Osteoblast (primary cell): ENCODE measurements at regions not wholly inside any gene's neighbourhood (a gene's known extent, or its start where the extent isn't known, plus 50 kb on each side); places are given as distances from the start of the nearest gene placed in this dataset.
"Not testable (repeated sequence)": the region's sequence is repeated elsewhere in the genome, so short reads cannot be mapped to it uniquely, and the experiment has no call there.

Experiments
- DNase-seq: peaks from one replicate; pipeline ENCODE4 v3.0.0; 2011; ENCODE audit warnings: low spot score, mixed read lengths; ENCODE audit not compliant: insufficient read length; ENCODE audit errors: missing footprints
- H2AFZ ChIP-seq: 2 replicates; pipeline ENCODE4 v1.6.0; 2011; ENCODE audit warnings: mild to moderate bottlenecking, low read length
- H3K27ac ChIP-seq: 2 replicates; pipeline ENCODE4 v1.5.1; 2011; ENCODE audit warnings: mild to moderate bottlenecking, low read depth, low read length, moderate library complexity
- H3K27me3 ChIP-seq: 2 replicates; pipeline ENCODE4 v1.6.0; 2012; ENCODE audit warnings: mild to moderate bottlenecking, control low read depth, inconsistent platforms, low read length, moderate library complexity; ENCODE audit not compliant: insufficient read depth
- H3K36me3 ChIP-seq: 2 replicates; pipeline ENCODE4 v1.5.1; 2011; ENCODE audit warnings: mild to moderate bottlenecking, low read length, control low read depth, moderate library complexity; ENCODE audit not compliant: insufficient read depth
- H3K4me1 ChIP-seq: 2 replicates; pipeline ENCODE4 v1.5.1; 2011; ENCODE audit warnings: mild to moderate bottlenecking, low read length, control low read depth, moderate library complexity; ENCODE audit not compliant: insufficient read depth
- H3K4me2 ChIP-seq: 2 replicates; pipeline ENCODE4 v1.6.0; 2011; ENCODE audit warnings: mild to moderate bottlenecking, low read length; ENCODE audit not compliant: insufficient read depth
- H3K4me3 ChIP-seq: fragments of 200-600 bp; sonication (generic); 3 replicates; pipeline ENCODE4 v1.5.1; 2012; ENCODE audit warnings: mild to moderate bottlenecking, low read length, inconsistent platforms; ENCODE audit not compliant: insufficient read depth
- H3K79me2 ChIP-seq: 2 replicates; pipeline ENCODE4 v1.6.0; 2012; ENCODE audit warnings: mild to moderate bottlenecking, low read length, control low read depth, inconsistent platforms; ENCODE audit not compliant: insufficient read depth
- H3K9me3 ChIP-seq: 2 replicates; pipeline ENCODE4 v1.5.1; 2011; ENCODE audit warnings: low read depth, low read length, control low read depth
- H4K20me1 ChIP-seq: 2 replicates; pipeline ENCODE4 v1.6.0; 2012; ENCODE audit warnings: mild to moderate bottlenecking, low read length, control low read depth; ENCODE audit not compliant: insufficient read depth
- CTCF ChIP-seq: IDR thresholded peaks from 2 replicates; pipeline ENCODE4 v1.5.1; 2011; ENCODE audit warnings: mild to moderate bottlenecking, low read depth, low read length, moderate library complexity; ENCODE audit errors: extremely low read depth

GRCh38 chr2:126952216-126952615 lies 53.5 kb downstream of the TEX51 start:
- Histone ChIP-seq H2AFZ (no peak overlapping the region), H3K36me3 (no peaks in the 10 kb centered on the region), H3K9me3 (no peaks in the 10 kb centered on the region), H3K27me3 (peaks cover 3% of the 10 kb centered on the region), H3K79me2 (no peaks in the 10 kb centered on the region), H3K27ac (no peak overlapping the region), H3K4me2 (no peak overlapping the region), H3K4me3 (no peak overlapping the region), H4K20me1 (no peaks in the 10 kb centered on the region), H3K4me1 (no peaks in the 10 kb centered on the region)
- TF ChIP-seq CTCF, result no peak
- DNase-seq, result no peak

- no peak overlapping the region for H3K27ac ChIP-seq
- no peaks in the 10 kb centered on the region for H4K20me1 ChIP-seq
- H3K4me3 ChIP-seq, result no peak overlapping the region
- no peak overlapping the region for H2AFZ ChIP-seq
- no peaks in the 10 kb centered on the region for H3K36me3 ChIP-seq
- no peak for TF ChIP-seq CTCF
- H3K9me3 ChIP-seq, result no peaks in the 10 kb centered on the region
- DNase-seq, result no peak
- no peak overlapping the region for H3K4me2 ChIP-seq
- peaks cover 3% of the 10 kb centered on the region for H3K27me3 ChIP-seq
- no peaks in the 10 kb centered on the region for H3K4me1 ChIP-seq
- no peaks in the 10 kb centered on the region for H3K79me2 ChIP-seq
These were observed 54.8 kb downstream of the TEX51 start for GRCh38 chr2:126953483-126953882.

GRCh38 chr2:126954831-126955230 lies 56.1 kb downstream of the TEX51 start:
- DNase-seq, result no peak
- no peak for TF ChIP-seq CTCF
- Histone ChIP-seq H3K36me3 (no peaks in the 10 kb centered on the region), H3K27ac (no peak overlapping the region), H2AFZ (no peak overlapping the region), H3K27me3 (peaks cover 3% of the 10 kb centered on the region), H3K4me2 (no peak overlapping the region), H3K4me1 (no peaks in the 10 kb centered on the region), H4K20me1 (no peaks in the 10 kb centered on the region), H3K4me3 (no peak overlapping the region), H3K79me2 (no peaks in the 10 kb centered on the region), H3K9me3 (no peaks in the 10 kb centered on the region)

GRCh38 chr2:126956773-126957172 lies 58.1 kb downstream of the TEX51 start:
- not testable (repeated sequence) for H2AFZ ChIP-seq, DNase-seq, H3K4me1 ChIP-seq, H3K9me3 ChIP-seq, H3K79me2 ChIP-seq, H3K4me2 ChIP-seq, H3K4me3 ChIP-seq, H4K20me1 ChIP-seq, H3K27ac ChIP-seq, H3K36me3 ChIP-seq, H3K27me3 ChIP-seq

GRCh38 chr2:126963390-126963789 lies 64.7 kb downstream of the TEX51 start:
- H3K4me1 ChIP-seq, result no peaks in the 10 kb centered on the region
- no peak overlapping the region for H3K4me2 ChIP-seq
- H4K20me1 ChIP-seq, result no peaks in the 10 kb centered on the region
- no peak for TF ChIP-seq CTCF
- DNase-seq, result no peak
- H2AFZ ChIP-seq, result no peak overlapping the region
- no peaks in the 10 kb centered on the region for H3K36me3 ChIP-seq
- no peak overlapping the region for H3K4me3 ChIP-seq
- no peaks in the 10 kb centered on the region for H3K79me2 ChIP-seq
- no peaks in the 10 kb centered on the region for H3K27me3 ChIP-seq
- H3K27ac ChIP-seq, result no peak overlapping the region
- H3K9me3 ChIP-seq, result no peaks in the 10 kb centered on the region
